Testis (tissue), 2 donors: ENCODE measurements at regions not wholly inside any gene's neighbourhood (a gene's known extent, or its start where the extent isn't known, plus 50 kb on each side); places are given as distances from the start of the nearest gene placed in this dataset.

ENCODE experiments used
- DNase-seq: peaks from one replicate; pipeline ENCODE4 v3.0.0-alpha.2; 2019
- H3K27ac ChIP-seq, 2 donors: fragments of 200-600 bp; sonication (generic); one replicate each; pipeline ENCODE4 v1.5.1; 2019
- H3K27me3 ChIP-seq: fragments of 200-600 bp; sonication (generic); one replicate; pipeline ENCODE4 v1.5.1; 2019
- H3K36me3 ChIP-seq: fragments of 200-600 bp; sonication (generic); one replicate; pipeline ENCODE4 v1.5.1; 2017; ENCODE audit warnings: low read depth; ENCODE audit errors: missing control alignments
- H3K4me1 ChIP-seq: fragments of 200-600 bp; sonication (generic); one replicate; pipeline ENCODE4 v1.5.1; 2019
- H3K4me3 ChIP-seq, 2 donors: fragments of 200-600 bp; sonication (generic); one replicate each; pipeline ENCODE4 v1.5.1; 2017 to 2019
- H3K9me3 ChIP-seq: fragments of 200-600 bp; sonication (generic); one replicate; pipeline ENCODE4 v1.5.1; 2017
- POLR2A ChIP-seq: fragments of 450-650 bp; IDR thresholded peaks from one replicate; pipeline ENCODE4 v1.6.1; 2017; ENCODE audit warnings: antibody characterized with exemption, mild to moderate bottlenecking, moderate library complexity
- WGBS, 2 donors: methylation state at CpG; one replicate each; pipeline ENCODE4 v1.1.5; 2018; 5-methylcytosine and 5-hydroxymethylcytosine counted together
- intact Hi-C: fragments of 100-400 bp; cut with DNase I; formaldehyde crosslinking; loops from one replicate; pipeline ENCODE4 v1.15.1; 2023; ENCODE audit warnings: low total_unique reads
- TF ChIP-seq, protein P1 (sequence below), 3 experiments: fragments of 450-650 bp in 2 of 3; fragments of 200-600 bp in 1 of 3; sonication (generic) in 1 of 3; IDR thresholded peaks; one replicate each; pipeline ENCODE4 v1.5.1; 2016 to 2019; ENCODE audit warnings: antibody characterized with exemption in 3 of 3, mild to moderate bottlenecking in 2 of 3, moderate library complexity in 1 of 3

GRCh38 chr3:29091599-29092189, 189.2 kb upstream of the RBMS3 start:
- intact Hi-C loops: no loop called here
- H3K27me3 ChIP-seq: no peaks in the 10 kb centered on the region
- H3K4me1 ChIP-seq: no peaks in the 10 kb centered on the region
- H3K4me3 ChIP-seq: no peak overlapping the region
- no peaks in the 10 kb centered on the region for H3K9me3 ChIP-seq
- no peaks in the 10 kb centered on the region for H3K36me3 ChIP-seq
- TF ChIP-seq POLR2A: no peak
- TF ChIP-seq, protein P1, sequence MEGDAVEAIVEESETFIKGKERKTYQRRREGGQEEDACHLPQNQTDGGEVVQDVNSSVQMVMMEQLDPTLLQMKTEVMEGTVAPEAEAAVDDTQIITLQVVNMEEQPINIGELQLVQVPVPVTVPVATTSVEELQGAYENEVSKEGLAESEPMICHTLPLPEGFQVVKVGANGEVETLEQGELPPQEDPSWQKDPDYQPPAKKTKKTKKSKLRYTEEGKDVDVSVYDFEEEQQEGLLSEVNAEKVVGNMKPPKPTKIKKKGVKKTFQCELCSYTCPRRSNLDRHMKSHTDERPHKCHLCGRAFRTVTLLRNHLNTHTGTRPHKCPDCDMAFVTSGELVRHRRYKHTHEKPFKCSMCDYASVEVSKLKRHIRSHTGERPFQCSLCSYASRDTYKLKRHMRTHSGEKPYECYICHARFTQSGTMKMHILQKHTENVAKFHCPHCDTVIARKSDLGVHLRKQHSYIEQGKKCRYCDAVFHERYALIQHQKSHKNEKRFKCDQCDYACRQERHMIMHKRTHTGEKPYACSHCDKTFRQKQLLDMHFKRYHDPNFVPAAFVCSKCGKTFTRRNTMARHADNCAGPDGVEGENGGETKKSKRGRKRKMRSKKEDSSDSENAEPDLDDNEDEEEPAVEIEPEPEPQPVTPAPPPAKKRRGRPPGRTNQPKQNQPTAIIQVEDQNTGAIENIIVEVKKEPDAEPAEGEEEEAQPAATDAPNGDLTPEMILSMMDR (IDR thresholded peaks at IDR 0.05): no peak
- H3K27ac ChIP-seq: no peak overlapping the region
- WGBS, 2 donors: 79 to 80% methylated on average over 2 of the region's 2 CpGs
- DNase-seq: no peak

- Histone ChIP-seq H3K4me3 (no peak overlapping the region), H3K9me3 (no peaks in the 10 kb centered on the region), H3K27ac (no peak overlapping the region), H3K36me3 (no peaks in the 10 kb centered on the region), H3K4me1 (no peaks in the 10 kb centered on the region), H3K27me3 (no peaks in the 10 kb centered on the region)
- intact Hi-C loops: no loop called here
- no peak for DNase-seq
- WGBS, 2 donors: 55 to 59% methylated on average over 3 of the region's 3 CpGs
- TF ChIP-seq, protein P1 (IDR thresholded peaks at IDR 0.05): no peak
- TF ChIP-seq POLR2A: no peak
Measured at GRCh38 chr3:29092348-29092747, 188.5 kb upstream of the RBMS3 start.

GRCh38 chr3:29099296-29099695, 181.6 kb upstream of the RBMS3 start:
- intact Hi-C loops: no loop called here
- H3K4me3 ChIP-seq: no peak overlapping the region
- H3K27ac ChIP-seq: no peak overlapping the region
- WGBS, 2 donors: 76 to 77% methylated on average over 3 of the region's 3 CpGs
- DNase-seq: no peak
- no peaks in the 10 kb centered on the region for H3K4me1 ChIP-seq
- no peak for TF ChIP-seq POLR2A
- TF ChIP-seq, protein P1 (IDR thresholded peaks at IDR 0.05): no peak
- no peaks in the 10 kb centered on the region for H3K36me3 ChIP-seq
- H3K9me3 ChIP-seq: no peaks in the 10 kb centered on the region
- no peaks in the 10 kb centered on the region for H3K27me3 ChIP-seq

DNA sequence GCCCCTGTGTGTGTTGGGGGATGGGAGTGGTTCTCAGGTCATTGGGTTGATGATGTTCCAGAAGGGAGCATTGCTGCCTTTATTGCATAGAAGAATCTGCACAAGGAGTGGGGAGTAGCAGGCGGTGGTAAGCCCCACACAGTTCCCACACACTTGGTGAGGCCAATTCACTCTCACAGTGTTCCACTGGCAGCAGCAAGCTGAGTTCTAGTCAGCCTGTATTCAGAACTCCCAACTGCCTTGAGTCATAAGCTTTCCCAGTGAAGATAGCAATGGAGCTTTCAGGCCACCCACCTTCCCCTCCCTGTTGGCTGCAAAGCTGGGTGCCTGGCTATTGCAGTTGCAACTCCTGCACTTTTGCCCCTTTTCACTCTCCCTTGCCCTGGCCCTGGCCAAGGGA, 181.1 kb upstream of the RBMS3 start:
- no peaks in the 10 kb centered on the region for H3K36me3 ChIP-seq
- TF ChIP-seq POLR2A: no peak
- TF ChIP-seq, protein P1 (IDR thresholded peaks at IDR 0.05): no peak
- H3K27ac ChIP-seq: no peak overlapping the region
- no peaks in the 10 kb centered on the region for H3K9me3 ChIP-seq
- DNase-seq: no peak
- intact Hi-C loops: no loop called here
- WGBS, 2 donors: 86 to 100% methylated on average over 1 of the region's 1 CpG
- H3K27me3 ChIP-seq: no peaks in the 10 kb centered on the region
- no peak overlapping the region for H3K4me3 ChIP-seq
- H3K4me1 ChIP-seq: no peaks in the 10 kb centered on the region

DNA sequence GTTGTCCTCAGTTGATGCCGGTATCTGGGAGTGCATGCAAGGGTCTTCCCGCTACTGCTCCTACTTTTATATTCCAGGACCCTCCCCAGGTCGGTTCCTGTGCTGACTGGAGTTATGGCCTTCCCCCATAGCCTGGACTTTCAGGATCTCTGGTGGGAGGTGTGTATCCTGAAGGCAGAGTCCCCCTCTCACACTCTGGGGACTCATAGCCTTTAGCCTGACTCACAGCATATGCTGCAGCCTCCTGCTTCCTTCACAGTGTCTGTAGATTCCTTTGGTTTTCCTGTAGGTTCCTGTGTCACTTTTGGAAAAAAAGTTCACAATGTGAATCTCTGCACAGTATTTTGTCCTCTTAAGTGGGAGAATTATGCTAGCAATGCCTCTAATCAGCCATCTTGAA, 180.6 kb upstream of the RBMS3 start:
- DNase-seq: no peak
- no peak for TF ChIP-seq POLR2A
- TF ChIP-seq, protein P1 (IDR thresholded peaks at IDR 0.05): no peak
- no peak overlapping the region for H3K27ac ChIP-seq
- intact Hi-C loops: no loop called here
- no peaks in the 10 kb centered on the region for H3K9me3 ChIP-seq
- H3K27me3 ChIP-seq: no peaks in the 10 kb centered on the region
- WGBS, 2 donors: 86 to 88% methylated on average over 3 of the region's 3 CpGs
- H3K4me1 ChIP-seq: no peaks in the 10 kb centered on the region
- no peak overlapping the region for H3K4me3 ChIP-seq
- H3K36me3 ChIP-seq: no peaks in the 10 kb centered on the region
